ENCODE measurements at regions not wholly inside any gene's neighbourhood (a gene's known extent, or its start where the extent isn't known, plus 50 kb on each side); places are given as distances from the start of the nearest gene placed in this dataset.

- DNase-seq, result no peak
Observed at GRCh38 chr14:28057359-28058296, 709.0 kb upstream of the FOXG1 start.

DNA sequence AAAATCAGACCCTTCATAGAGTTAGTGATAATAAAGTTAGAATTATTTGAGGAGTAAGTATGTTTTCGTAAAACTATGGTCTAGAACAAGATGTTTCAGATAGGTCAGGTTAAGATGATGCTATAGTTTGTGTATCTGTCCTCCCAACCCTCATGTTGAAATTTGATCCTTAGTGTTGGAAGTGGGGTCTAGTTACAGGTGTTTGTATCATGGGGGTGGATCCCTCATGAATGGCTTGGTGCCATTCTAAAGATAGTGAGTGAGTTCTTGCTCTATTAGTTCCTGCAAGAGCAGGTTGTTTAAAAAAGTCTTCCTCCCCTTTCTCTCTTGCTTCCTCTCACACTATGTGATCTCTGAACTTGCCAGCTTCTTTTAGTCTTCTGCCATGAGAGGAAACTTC lies 707.3 kb upstream of the FOXG1 start:
- no peak for DNase-seq

DNA sequence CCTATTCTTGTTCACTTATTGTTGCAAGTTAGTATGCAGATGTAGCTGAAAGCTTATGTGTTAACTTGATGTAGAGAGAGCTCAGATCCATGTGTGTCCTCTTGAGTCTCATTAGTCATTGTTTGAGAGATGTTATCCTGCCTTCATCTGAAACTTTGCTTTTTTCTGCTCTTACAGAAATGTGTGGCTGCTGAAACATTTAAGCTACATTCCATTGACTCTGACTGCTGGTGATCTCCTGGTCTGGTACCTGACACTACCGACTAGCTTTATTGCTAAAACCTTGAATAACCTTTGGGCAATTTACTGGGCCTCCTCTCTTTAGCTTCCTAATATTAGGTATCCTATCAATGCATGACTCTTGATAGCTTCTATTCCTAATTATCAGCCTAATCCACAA lies 705.6 kb upstream of the FOXG1 start:
- DNase-seq, result no peak

DNA sequence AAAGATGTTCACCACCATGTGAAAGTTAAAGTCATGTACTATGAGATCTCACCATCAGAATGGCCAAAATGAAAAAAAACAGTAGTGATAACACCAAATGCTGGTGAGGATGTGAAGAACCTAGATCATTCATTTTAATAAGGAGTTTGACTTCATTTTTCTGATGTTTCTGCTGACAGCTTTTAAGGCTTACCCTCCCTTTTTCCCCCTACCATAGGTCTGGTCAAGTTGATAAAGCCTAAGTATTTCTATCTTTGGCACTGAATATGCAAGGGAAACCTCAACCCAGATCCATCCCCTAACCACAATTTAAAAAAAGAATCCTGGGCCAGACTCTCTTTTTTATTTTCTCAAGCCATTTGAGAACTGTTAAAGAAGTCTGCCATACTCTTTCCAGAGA lies 689.6 kb upstream of the FOXG1 start:
- DNase-seq, result no peak

DNA sequence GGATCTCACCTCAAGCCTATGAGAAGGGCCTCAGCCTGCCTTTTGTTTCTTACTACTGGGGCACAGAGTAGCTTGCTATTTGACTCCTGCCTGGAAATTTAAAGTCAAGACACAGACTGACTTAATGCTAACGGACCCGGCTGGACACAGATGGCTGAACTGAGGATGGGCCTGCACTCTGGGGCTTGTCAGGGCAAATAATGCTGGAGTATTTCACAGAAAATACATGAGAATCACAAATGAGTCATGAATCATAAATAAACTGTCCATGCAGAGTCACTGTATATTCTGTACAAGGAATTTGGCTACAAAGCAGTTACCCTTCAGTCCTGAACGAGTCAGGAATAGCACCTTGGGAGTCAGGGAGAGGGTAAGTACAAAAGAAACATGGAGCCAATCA lies 683.2 kb upstream of the FOXG1 start:
- no peak for DNase-seq

- DNase-seq, result no peak
Observed at GRCh38 chr14:28088125-28088524, 678.5 kb upstream of the FOXG1 start.

DNA sequence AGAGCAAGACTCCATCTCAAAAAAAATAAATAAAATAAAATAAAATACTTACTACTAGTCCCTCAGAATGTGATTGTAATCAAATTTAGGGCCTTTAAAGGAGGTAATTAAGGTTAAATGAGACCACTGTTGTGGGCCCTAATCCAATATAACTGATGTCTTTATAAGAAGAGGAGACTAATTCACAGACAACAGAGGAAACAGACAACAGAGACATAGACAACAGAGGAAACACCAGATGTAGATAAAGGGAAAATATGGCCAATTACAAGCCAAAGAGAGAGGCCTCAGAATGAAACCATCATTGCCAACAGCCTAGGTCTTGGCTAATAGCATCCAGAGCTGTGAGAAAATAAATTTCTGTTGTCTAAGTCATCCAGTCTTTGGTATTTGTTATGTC lies 669.0 kb upstream of the FOXG1 start:
- DNase-seq, result no peak

DNA sequence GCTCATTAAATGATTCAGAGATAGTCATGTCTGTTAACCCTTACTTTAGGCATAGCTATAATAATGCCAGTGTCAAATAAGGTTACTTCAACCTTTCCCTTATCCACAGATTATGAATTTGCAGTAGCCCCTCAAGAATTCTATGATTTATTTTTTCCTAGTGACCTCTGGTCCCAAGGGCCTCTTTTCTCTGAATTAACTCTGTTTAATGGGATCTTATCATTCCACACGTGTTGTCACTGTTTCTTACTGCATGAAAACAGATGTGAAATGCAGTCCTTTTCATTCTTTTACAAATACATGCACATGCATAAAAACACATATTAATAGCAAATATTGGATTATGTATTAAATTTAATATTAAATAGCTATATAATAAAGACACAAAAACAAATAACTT lies 667.7 kb upstream of the FOXG1 start:
- DNase-seq, result no peak

DNA sequence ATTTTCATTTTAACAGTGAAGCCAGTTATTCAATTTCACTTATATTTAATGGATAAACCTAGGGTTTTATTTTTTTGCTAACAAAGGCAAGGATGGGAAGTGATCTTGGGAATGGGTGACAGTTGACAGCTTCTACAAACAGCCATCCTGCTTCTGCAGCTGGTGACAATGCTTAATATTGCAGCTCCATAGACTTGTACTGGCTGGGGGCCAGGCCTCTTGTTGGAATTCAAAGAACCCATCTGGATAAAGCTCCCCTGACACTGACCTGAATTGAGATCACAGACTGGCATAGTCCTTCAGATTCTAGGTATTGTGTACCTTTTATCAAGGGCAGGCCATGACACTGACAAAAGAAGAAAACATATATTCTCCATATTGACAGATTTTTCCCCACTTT lies 664.6 kb upstream of the FOXG1 start:
- no peak for DNase-seq

DNA sequence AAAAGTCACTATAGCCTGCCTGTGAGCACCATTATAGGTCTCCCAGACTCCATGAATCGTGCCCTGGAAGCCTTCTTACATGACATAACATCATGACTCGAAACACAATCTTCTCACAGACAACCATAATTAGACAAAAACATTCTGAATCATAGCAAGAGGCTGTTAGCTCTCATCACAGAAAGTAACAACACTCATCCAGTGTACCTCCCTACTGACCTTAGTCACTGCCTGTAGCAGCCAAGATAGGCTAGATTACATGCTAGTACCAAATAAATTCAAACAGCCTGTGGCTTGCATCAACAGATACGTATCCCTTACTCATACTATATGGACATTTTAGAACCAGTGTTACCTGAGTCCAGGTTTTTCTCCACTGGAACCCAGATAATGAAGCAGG lies 663.8 kb upstream of the FOXG1 start:
- no peak for DNase-seq

GRCh38 chr14:28113311-28113710 lies 653.3 kb upstream of the FOXG1 start:
- no peak for DNase-seq

DNA sequence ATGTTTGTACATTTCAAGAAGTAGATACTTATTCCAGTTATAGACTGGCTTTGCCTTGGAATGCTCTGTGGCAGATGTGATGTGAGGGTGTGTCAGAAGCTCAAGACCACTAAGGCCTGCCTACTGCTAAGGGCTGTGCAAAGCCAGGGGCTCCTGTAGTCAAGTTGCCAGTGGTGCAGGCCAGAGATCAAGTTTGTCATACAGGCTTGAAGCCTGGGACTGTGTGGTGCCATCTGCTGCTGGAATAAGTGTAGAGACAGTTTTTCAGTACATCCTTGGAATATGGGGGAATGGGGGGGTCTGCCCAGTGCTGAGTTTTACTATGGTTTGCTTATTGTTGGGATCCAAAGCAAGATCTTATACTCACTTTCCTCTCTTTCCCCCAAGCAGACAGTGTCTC lies 649.9 kb upstream of the FOXG1 start:
- DNase-seq, result no peak

DNA sequence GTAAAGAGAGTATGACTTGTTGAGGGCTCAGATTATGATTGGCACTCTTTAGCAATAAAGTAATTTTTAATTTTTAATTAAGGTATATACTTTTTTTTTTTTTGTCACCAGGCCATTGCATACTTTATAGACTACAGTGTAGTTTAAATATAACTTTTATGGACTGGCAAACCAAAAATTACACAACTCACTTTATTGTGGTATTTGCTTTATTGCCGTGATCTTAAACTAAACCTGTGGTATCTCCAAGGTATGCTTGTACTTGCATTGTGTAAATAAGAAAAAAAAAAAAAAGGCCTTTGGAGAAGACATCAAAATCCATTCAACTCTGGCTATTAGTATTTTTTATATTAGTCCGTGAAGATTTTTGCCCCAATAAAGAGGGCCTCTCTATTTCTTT lies 646.7 kb upstream of the FOXG1 start:
- no peak for DNase-seq

DNA sequence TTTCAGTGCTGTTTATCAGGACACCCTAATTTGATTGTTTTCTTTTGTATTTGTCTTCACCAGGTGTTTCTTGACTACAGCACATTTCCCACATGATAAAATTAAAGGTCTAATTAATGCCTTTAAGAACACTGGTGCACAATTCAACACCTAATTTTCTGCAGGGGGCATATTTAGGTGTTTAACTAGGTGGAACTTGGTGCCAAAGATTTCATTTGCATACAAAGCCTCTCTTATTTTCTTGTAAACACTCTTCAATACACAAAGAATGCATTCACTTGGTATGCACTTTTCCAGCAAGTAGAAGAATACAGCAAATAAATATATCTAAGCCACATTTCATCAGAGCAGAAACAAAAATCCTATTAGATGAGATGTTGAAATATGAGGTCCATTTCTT lies 646.2 kb upstream of the FOXG1 start:
- no peak for DNase-seq

GRCh38 chr14:28121512-28122297 lies 644.9 kb upstream of the FOXG1 start:
- no peak for DNase-seq

DNA sequence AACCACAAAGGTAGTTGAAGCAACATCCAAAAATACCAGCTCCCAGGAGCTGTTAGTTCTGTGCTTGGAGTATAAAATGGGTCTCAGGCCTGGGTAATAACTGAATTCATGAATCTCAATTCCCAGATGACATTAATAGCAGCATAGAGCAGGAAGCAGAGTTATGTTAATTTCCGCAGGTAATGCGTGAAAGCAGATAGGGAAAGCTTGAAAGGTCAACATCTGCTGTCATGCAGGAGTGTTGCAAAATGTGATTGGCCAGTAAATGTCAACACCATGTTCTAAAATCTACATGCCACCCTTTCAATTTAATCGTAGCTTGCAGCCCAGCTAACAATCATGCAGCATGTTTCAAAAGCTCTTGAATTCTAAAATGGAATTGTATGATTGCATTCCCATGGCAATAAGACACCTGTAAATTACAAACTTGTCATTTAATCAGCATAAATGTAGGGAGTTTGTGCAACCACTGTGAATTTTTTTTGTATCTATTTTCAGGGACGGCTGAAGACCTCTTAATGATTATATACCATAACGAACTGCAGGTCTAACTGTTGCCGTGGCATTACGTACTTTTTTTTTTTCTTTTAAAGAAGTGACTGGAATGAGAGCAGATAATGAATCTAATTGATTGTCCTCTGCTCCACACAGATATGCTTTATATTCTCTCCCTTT lies 635.8 kb upstream of the FOXG1 start:
- DNase-seq, result no peak

DNA sequence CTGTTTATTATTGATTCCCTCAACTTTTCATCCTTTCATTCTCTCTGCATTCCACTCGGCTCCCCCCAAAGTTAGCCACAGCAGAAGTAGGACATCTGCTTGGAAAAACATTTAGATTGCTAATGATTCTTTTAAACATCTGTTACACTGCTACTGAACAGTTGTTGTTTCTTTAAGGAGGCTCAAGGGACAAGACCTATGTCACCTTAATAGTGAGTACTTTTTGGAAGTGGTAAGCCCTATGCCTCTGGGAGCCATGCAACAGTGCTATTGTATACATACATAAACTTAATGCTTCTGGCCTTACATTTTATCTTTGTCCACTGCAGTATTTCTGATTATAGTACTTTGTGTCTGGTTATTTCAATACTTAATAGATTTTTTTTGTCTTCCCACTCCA lies 628.2 kb upstream of the FOXG1 start:
- no peak for DNase-seq

DNA sequence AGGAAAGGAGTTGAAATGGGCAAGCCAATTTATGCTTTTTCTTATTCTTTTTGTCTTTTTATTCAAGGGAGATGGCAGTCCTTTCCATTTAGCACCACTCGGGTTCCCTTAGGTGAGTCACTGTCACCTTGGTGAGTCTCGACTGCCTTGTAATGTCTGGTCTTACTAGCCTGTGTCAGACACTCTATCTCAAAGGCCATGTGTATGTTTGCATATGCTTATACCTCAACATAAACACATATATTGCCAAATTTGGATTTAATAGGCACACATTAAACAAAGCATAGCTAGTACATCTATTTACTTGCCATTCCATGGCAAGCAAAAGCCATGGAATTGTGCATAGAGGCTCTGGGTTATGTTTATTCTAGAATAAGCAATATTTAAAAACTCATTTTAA lies 624.9 kb upstream of the FOXG1 start:
- DNase-seq, result no peak

DNA sequence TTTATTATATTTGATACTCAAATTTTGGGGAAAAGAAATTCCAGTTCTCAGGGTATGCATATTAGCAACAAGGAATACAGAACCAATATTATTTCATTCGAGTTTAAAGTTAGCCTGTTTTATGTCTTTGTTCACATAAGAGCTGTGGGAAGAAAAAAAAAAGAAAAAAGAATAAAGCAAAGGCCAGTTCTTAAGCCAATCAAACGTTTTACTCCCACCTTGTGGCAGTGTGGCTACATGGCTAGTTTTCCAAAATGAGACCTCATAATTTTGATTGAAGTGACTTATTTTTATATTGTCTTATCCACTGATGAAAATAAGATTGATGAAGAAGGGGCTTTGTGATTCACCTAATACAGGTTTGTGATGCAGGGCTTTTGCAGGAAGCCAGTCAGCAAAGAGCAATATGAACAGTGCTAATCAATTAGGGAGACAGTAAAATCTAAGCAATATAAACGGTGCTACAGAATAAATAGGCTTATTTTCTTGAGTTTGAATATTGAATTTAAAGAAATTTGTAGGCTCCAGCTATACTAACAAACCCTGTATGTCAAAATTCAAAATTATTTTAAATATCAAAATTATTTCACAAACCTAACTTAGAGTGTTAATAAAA lies 624.1 kb upstream of the FOXG1 start:
- DNase-seq, result no peak

GRCh38 chr14:28143316-28143715 lies 623.3 kb upstream of the FOXG1 start:
- DNase-seq, result no peak

DNA sequence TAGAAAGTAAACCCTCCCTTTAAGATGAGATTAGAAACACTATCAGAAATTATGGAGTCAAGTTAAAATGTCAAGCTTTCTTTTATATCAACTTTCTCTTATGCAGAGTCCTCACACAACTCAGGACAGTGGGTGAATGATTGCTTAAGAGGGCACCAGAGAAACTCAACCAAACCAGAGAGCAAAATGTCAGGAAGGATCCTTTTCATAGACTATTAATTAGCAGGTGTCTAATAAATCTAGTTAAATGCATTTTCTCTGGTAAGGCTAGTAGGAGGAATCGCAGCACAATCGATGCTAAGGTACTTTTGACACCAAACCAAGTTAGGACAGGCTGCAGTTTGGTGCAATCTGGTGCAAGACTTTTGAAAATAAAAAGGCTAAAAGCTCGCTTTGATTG lies 614.7 kb upstream of the FOXG1 start:
- DNase-seq, result no peak

- no peak for DNase-seq
Observed at GRCh38 chr14:28152453-28153044, 614.0 kb upstream of the FOXG1 start.
